ENCODE measurements at regions not wholly inside any gene's neighbourhood (a gene's known extent, or its start where the extent isn't known, plus 50 kb on each side); places are given as distances from the start of the nearest gene placed in this dataset.
"Not testable (repeated sequence)": the region's sequence is repeated elsewhere in the genome, so short reads cannot be mapped to it uniquely, and the experiment has no call there.

DNA sequence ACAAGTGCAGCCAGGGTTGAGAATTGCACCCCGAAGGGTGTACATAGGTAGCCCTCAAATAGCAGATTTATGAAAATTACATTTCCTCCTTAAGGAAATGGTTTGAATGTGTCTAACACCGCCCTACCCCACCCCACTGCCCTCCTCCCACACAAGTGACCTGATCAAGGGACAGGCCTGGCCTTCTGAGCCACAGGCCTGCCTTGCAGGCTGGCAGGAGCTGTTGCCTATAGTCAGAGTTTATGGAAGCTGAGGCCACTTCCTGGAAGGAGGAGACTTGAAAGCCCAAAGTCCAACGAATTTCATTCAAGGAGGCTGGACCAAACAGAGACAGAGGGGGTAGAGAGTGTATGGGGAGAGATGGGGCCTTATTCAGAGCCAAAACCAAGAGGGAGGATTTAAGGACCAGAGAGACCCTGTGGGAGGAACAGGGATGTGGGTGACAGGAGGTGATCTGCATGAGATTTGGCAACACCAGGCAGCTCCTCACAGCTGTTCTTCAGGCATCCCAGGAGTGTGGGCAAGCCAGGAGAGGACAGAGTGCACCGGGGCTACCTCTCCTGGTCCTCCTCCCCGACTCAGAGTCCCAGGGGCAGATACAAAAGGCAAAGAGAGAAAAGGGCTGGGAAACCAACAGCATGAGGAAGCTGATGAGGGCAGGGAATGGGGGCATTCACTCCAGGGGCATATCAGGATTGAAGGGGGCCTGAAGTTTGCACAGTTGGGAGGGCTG lies 100.4 kb upstream of the HES1 start:
- intact Hi-C loops (cut with DNase I), result no loop called here
- no peak for DNase-seq (ENCODE audit: extremely low spot score)
- Histone ChIP-seq H3K4me3 (no peak overlapping the region), H3K9me3 (no peaks in the 10 kb centered on the region), H3K27ac (replicated peaks in 1 of 4) (no peak overlapping the region), H3K36me3 (no peaks in the 10 kb centered on the region), H3K4me1 (no peaks in the 10 kb centered on the region), H3K27me3 (no peaks in the 10 kb centered on the region)
- 76% methylated on average over 4 of the region's 5 CpGs for WGBS
- TF ChIP-seq POLR2AphosphoS5 (IDR thresholded peaks at IDR 0.05) (no peak), EP300 (IDR thresholded peaks at IDR 0.05) (no peak), POLR2A (IDR thresholded peaks at IDR 0.05; ENCODE audit: low read depth) (no peak), CTCF (IDR thresholded peaks at IDR 0.05) (no peak)

- 96% methylated on average over 6 of the region's 6 CpGs for WGBS
- H3K27me3 ChIP-seq, result no peaks in the 10 kb centered on the region
- TF ChIP-seq EP300 (IDR thresholded peaks at IDR 0.05) (no peak), POLR2AphosphoS5 (IDR thresholded peaks at IDR 0.05) (no peak), CTCF (IDR thresholded peaks at IDR 0.05) (no peak), POLR2A (IDR thresholded peaks at IDR 0.05; ENCODE audit: low read depth) (no peak)
- no peak overlapping the region for H3K4me3 ChIP-seq
- no peaks in the 10 kb centered on the region for H3K4me1 ChIP-seq
- intact Hi-C loops (cut with DNase I), result no loop called here
- H3K27ac ChIP-seq (replicated peaks in 1 of 4), result no peak overlapping the region
- no peaks in the 10 kb centered on the region for H3K9me3 ChIP-seq
- H3K36me3 ChIP-seq, result no peaks in the 10 kb centered on the region
- DNase-seq (ENCODE audit: extremely low spot score), result no peak
Measured at GRCh38 chr3:194036842-194037241, 99.1 kb upstream of the HES1 start.

DNA sequence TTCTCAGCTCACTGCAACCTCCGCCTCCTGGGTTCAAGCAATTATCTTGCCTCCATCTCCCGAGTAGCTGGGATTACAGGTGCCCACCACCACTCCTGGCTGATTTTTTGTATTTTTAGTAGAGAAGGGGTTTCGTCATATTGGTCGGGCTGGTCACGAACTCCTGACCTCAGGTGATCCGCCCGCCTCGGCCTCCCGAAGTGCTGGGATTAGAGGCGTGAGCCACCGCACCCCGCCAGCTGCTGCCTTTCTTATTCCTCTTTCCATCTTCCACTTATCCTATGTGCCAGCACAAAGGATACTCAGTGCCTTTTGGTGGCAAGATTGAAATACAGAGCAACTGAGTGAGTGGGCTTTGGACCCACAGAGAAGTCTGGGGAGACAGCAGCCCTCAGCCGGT lies 97.6 kb upstream of the HES1 start:
- H3K4me3 ChIP-seq; H3K36me3 ChIP-seq; DNase-seq (ENCODE audit: extremely low spot score); H3K27me3 ChIP-seq; H3K27ac ChIP-seq (replicated peaks in 1 of 4); H3K9me3 ChIP-seq; H3K4me1 ChIP-seq; intact Hi-C loops (cut with DNase I): not testable (repeated sequence)
- 93% methylated on average over 13 of the region's 13 CpGs for WGBS

DNA sequence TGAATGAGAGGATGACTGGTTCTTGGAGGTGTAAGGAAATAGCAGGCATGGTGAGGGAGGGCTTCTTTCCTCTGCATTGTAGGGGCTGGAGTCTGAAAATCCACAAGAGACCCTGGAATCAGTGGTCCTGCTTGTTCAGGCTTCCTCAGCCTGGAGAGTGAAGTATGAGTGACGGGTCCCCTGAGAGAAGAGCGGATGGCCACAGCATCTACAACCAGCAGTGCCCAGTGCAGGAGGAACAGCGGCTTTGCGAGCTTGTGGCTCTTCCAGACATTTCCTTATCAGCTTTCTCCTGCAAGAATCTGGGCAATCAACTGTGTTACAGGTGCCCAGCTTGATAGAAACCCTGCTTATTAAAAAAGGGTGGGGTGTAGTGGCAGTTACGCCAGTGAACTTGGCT lies 97.0 kb upstream of the HES1 start:
- no peak overlapping the region for H3K4me3 ChIP-seq
- no peaks in the 10 kb centered on the region for H3K27me3 ChIP-seq
- intact Hi-C loops (cut with DNase I), result no loop called here
- WGBS, result 88% methylated on average over 5 of the region's 5 CpGs
- no peaks in the 10 kb centered on the region for H3K4me1 ChIP-seq
- no peak overlapping the region for H3K27ac ChIP-seq (replicated peaks in 1 of 4)
- H3K9me3 ChIP-seq, result no peaks in the 10 kb centered on the region
- H3K36me3 ChIP-seq, result no peaks in the 10 kb centered on the region
- no peak for DNase-seq (ENCODE audit: extremely low spot score)
- TF ChIP-seq CTCF (IDR thresholded peaks at IDR 0.05) (no peak), EP300 (IDR thresholded peaks at IDR 0.05) (no peak), POLR2AphosphoS5 (IDR thresholded peaks at IDR 0.05) (no peak), POLR2A (IDR thresholded peaks at IDR 0.05; ENCODE audit: low read depth) (no peak)

GRCh38 chr3:194040516-194041273 lies 95.3 kb upstream of the HES1 start:
- H3K27me3 ChIP-seq, result no peaks in the 10 kb centered on the region
- H3K27ac ChIP-seq (replicated peaks in 1 of 4), result no peak overlapping the region
- no peaks in the 10 kb centered on the region for H3K36me3 ChIP-seq
- TF ChIP-seq CTCF (IDR thresholded peaks at IDR 0.05), result no peak
- no peak for TF ChIP-seq POLR2AphosphoS5 (IDR thresholded peaks at IDR 0.05)
- TF ChIP-seq EP300 (IDR thresholded peaks at IDR 0.05), result no peak
- TF ChIP-seq POLR2A (IDR thresholded peaks at IDR 0.05; ENCODE audit: low read depth), result no peak
- intact Hi-C loops (cut with DNase I), result no loop called here
- no peaks in the 10 kb centered on the region for H3K4me1 ChIP-seq
- H3K4me3 ChIP-seq, result no peak overlapping the region
- WGBS, result 73% methylated on average over 12 of the region's 15 CpGs
- no peaks in the 10 kb centered on the region for H3K9me3 ChIP-seq
- no peak for DNase-seq (ENCODE audit: extremely low spot score)
